ENCODE measurements at regions not wholly inside any gene's neighbourhood (a gene's known extent, or its start where the extent isn't known, plus 50 kb on each side); places are given as distances from the start of the nearest gene placed in this dataset.

- 80% methylated on average over 5 of the region's 5 CpGs for WGBS
- Histone ChIP-seq H3K36me3 (ENCODE audit: control insufficient read depth in 4 of 4, insufficient read depth in 3 of 4, low read depth in 1 of 4, low read length in 3 of 4) (no peaks in the 10 kb centered on the region), H3K4me3 (ENCODE audit: low read depth in 1 of 3, low read length in 3 of 3) (no peak overlapping the region), H3K9me3 (ENCODE audit: control insufficient read depth in 4 of 4, low read length in 3 of 4) (no peaks in the 10 kb centered on the region), H3K9ac (ENCODE audit: low read depth in 1 of 2, low read length in 2 of 2) (no peak overlapping the region), H3K27ac (ENCODE audit: low read depth in 1 of 2, low read length in 2 of 2) (no peak overlapping the region), H3K27me3 (ENCODE audit: control insufficient read depth in 4 of 4, insufficient read depth in 4 of 4, low read length in 3 of 4) (no peaks in the 10 kb centered on the region), H3K4me1 (ENCODE audit: control insufficient read depth in 4 of 4, insufficient read depth in 4 of 4, low read length in 3 of 4) (no peaks in the 10 kb centered on the region)
- DNase-seq (ENCODE audit: low spot score): no peak
- no peak for TF ChIP-seq RAD21 (IDR thresholded peaks at IDR 0.05)
- no peak for TF ChIP-seq SP1 (IDR thresholded peaks at IDR 0.05)
- TF ChIP-seq RXRA (IDR thresholded peaks at IDR 0.05): no peak
- TF ChIP-seq TAF1 (conservative IDR thresholded peaks at IDR 0.05): no peak
- no peak for TF ChIP-seq GABPA (IDR thresholded peaks at IDR 0.05 in 1 of 2, conservative IDR thresholded peaks at IDR 0.05 in 1 of 2)
- TF ChIP-seq FOXA1 (IDR thresholded peaks at IDR 0.05): no peak
- no peak for TF ChIP-seq NR2F2 (IDR thresholded peaks at IDR 0.05)
- TF ChIP-seq HNF4A (conservative IDR thresholded peaks at IDR 0.05): no peak
- TF ChIP-seq YY1 (IDR thresholded peaks at IDR 0.05): no peak
- no peak for TF ChIP-seq ATF3 (IDR thresholded peaks at IDR 0.05)
- no peak for TF ChIP-seq FOXA2 (IDR thresholded peaks at IDR 0.05)
- no peak for TF ChIP-seq EGR1 (IDR thresholded peaks at IDR 0.05; ENCODE audit: low read depth in 2 of 2)
- no peak for TF ChIP-seq ZBTB33 (IDR thresholded peaks at IDR 0.05)
- TF ChIP-seq JUND (IDR thresholded peaks at IDR 0.05): no peak
These were observed 319.4 kb upstream of the ATP2B1 start for GRCh38 chr12:90027889-90028634.

- Histone ChIP-seq H3K4me1 (ENCODE audit: control insufficient read depth in 4 of 4, insufficient read depth in 4 of 4, low read length in 3 of 4) (no peaks in the 10 kb centered on the region), H3K4me3 (ENCODE audit: low read depth in 1 of 3, low read length in 3 of 3) (no peak overlapping the region), H3K9me3 (ENCODE audit: control insufficient read depth in 4 of 4, low read length in 3 of 4) (no peaks in the 10 kb centered on the region), H3K9ac (ENCODE audit: low read depth in 1 of 2, low read length in 2 of 2) (no peak overlapping the region), H3K27me3 (ENCODE audit: control insufficient read depth in 4 of 4, insufficient read depth in 4 of 4, low read length in 3 of 4) (no peaks in the 10 kb centered on the region), H3K27ac (ENCODE audit: low read depth in 1 of 2, low read length in 2 of 2) (no peak overlapping the region), H3K36me3 (ENCODE audit: control insufficient read depth in 4 of 4, insufficient read depth in 3 of 4, low read depth in 1 of 4, low read length in 3 of 4) (no peaks in the 10 kb centered on the region)
- TF ChIP-seq ATF3 (IDR thresholded peaks at IDR 0.05) (no peak), FOXA2 (IDR thresholded peaks at IDR 0.05) (no peak), REST (IDR thresholded peaks at IDR 0.05) (no peak), JUND (IDR thresholded peaks at IDR 0.05) (no peak), RXRA (IDR thresholded peaks at IDR 0.05) (no peak), FOXA1 (IDR thresholded peaks at IDR 0.05) (no peak), EGR1 (IDR thresholded peaks at IDR 0.05; ENCODE audit: low read depth in 2 of 2) (no peak), TAF1 (conservative IDR thresholded peaks at IDR 0.05) (no peak), HNF4G (IDR thresholded peaks at IDR 0.05) (no peak), ZBTB33 (IDR thresholded peaks at IDR 0.05) (no peak), RAD21 (IDR thresholded peaks at IDR 0.05) (no peak), GABPA (IDR thresholded peaks at IDR 0.05 in 1 of 2, conservative IDR thresholded peaks at IDR 0.05 in 1 of 2) (no peak)
- no peak for DNase-seq (ENCODE audit: low spot score)
These were observed 318.4 kb upstream of the ATP2B1 start for GRCh38 chr12:90027041-90027440.
